SK-N-MC (cell line): ENCODE measurements at regions not wholly inside any gene's neighbourhood (a gene's known extent, or its start where the extent isn't known, plus 50 kb on each side); places are given as distances from the start of the nearest gene placed in this dataset.

Experiments
- EZH2 ChIP-seq: fragments of 200-600 bp; sonication (generic); IDR thresholded peaks from one replicate; pipeline ENCODE4 v1.6.1; 2017; ENCODE audit warnings: antibody characterized with exemption
- POLR2AphosphoS5 ChIP-seq: IDR thresholded peaks from 2 replicates; pipeline ENCODE4 v1.6.1; 2012; ENCODE audit warnings: mild to moderate bottlenecking, low read depth, low read length, borderline replicate concordance

DNA sequence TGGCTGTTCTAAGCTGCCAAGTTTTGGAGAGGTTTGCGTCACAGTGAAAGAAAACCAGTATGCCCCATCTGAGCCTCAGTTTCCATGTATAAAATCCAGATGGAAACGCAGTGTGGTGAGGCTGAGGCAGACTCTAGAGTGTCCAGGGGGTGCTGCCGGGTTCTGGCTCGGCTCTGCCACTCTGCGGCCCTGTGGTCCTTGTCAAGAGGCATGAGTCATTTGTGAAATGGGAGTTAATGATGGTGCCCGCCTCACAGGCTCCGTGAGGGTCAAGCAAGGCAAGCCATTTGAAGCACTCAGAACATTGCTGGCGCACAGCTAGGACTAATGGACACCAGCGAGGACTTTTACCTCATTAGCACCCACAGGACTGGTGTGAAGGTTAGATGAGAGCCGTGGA is 214.3 kb downstream of the PTPRU start:
- no peak for TF ChIP-seq POLR2AphosphoS5
- no peak for TF ChIP-seq EZH2
